WTC11 (cell line): ENCODE measurements at regions not wholly inside any gene's neighbourhood (a gene's known extent, or its start where the extent isn't known, plus 50 kb on each side); places are given as distances from the start of the nearest gene placed in this dataset.

Source experiments
- ATAC-seq: fragments of 200-7000 bp; cut with Tn5 transposase; 2 replicates; pipeline ENCODE4 v1.10.0; 2021; ENCODE audit warnings: mild to moderate bottlenecking, moderate library complexity
- CTCF ChIA-PET: fragments of 300-600 bp; sonication (Branson Sonifier 250); formaldehyde crosslinking; loops from one replicate; lab custom pipeline; 2021; ENCODE audit warnings: antibody characterized with exemption; lab: Charles Lee
- POLR2A ChIA-PET: fragments of 350-600 bp; sonication (Branson Sonifier 250); formaldehyde crosslinking; loops from one replicate; lab custom pipeline; 2021; ENCODE audit warnings: antibody characterized with exemption; lab: Charles Lee
- DNase-seq: peaks from one replicate; pipeline ENCODE4 v3.0.0; 2021; ENCODE audit warnings: low spot score
- H3K27ac Mint-ChIP-seq: 2 replicates; pipeline ENCODE4 v1.8.0; 2021; ENCODE audit warnings: mixed read lengths
- H3K27me3 Mint-ChIP-seq: 2 replicates; pipeline ENCODE4 v1.8.0; 2021; ENCODE audit warnings: low read depth, mild to moderate bottlenecking, moderate library complexity, mixed read lengths
- H3K36me3 Mint-ChIP-seq: 2 replicates; pipeline ENCODE4 v1.8.0; 2021; ENCODE audit warnings: mixed read lengths
- H3K4me1 Mint-ChIP-seq: 2 replicates; pipeline ENCODE4 v1.8.0; 2022; ENCODE audit warnings: mixed read lengths
- H3K4me3 Mint-ChIP-seq: 2 replicates; pipeline ENCODE4 v1.8.0; 2021; ENCODE audit warnings: mild to moderate bottlenecking, moderate library complexity, mixed read lengths
- H3K9me3 Mint-ChIP-seq: 2 replicates; pipeline ENCODE4 v1.8.0; 2021; ENCODE audit warnings: mixed read lengths
- ATF1 ChIP-seq: sonication (generic); formaldehyde crosslinking; IDR thresholded peaks from 2 replicates; pipeline ENCODE4 v1.8.1; 2023; ENCODE audit warnings: mild to moderate bottlenecking, moderate library complexity, missing genetic modification reagents
- FOXK1 ChIP-seq: sonication (generic); formaldehyde crosslinking; IDR thresholded peaks from 2 replicates; pipeline ENCODE4 v1.8.0; 2022; ENCODE audit warnings: mild to moderate bottlenecking, moderate library complexity, missing genetic modification reagents
- GABPB1 ChIP-seq: sonication (generic); formaldehyde crosslinking; IDR thresholded peaks from 2 replicates; pipeline ENCODE4 v1.8.1; 2023; ENCODE audit warnings: mild to moderate bottlenecking, missing genetic modification reagents
- GRHL2 ChIP-seq: fragments of 250-450 bp; sonication (Bioruptor Pico); IDR thresholded peaks from 2 replicates; pipeline ENCODE4 v1.8.0; 2022; ENCODE audit warnings: mild to moderate bottlenecking, moderate library complexity; ENCODE audit not compliant: insufficient replicate concordance, severe bottlenecking
- IRF2 ChIP-seq: sonication (generic); formaldehyde crosslinking; IDR thresholded peaks from 2 replicates; pipeline ENCODE4 v1.8.0; 2022; ENCODE audit warnings: low read depth, missing genetic modification reagents, borderline replicate concordance
- MYBL2 ChIP-seq: sonication (generic); formaldehyde crosslinking; IDR thresholded peaks from 2 replicates; pipeline ENCODE4 v1.8.1; 2023; ENCODE audit warnings: mild to moderate bottlenecking, moderate library complexity, missing genetic modification reagents
- NFE2L1 ChIP-seq: sonication (generic); formaldehyde crosslinking; IDR thresholded peaks from 2 replicates; pipeline ENCODE4 v1.8.1; 2023; ENCODE audit warnings: missing genetic modification reagents
- NR2C2 ChIP-seq: sonication (generic); formaldehyde crosslinking; IDR thresholded peaks from 2 replicates; pipeline ENCODE4 v1.8.0; 2022; ENCODE audit warnings: mild to moderate bottlenecking, missing genetic modification reagents
- NR3C1 ChIP-seq: sonication (generic); formaldehyde crosslinking; conservative IDR thresholded peaks from 2 replicates; pipeline ENCODE4 v1.8.1; 2023; ENCODE audit warnings: low read depth, mild to moderate bottlenecking, missing genetic modification reagents
- PRRX2 ChIP-seq: fragments of 250-450 bp; sonication (Bioruptor Pico); IDR thresholded peaks from 2 replicates; pipeline ENCODE4 v1.8.0; 2021; ENCODE audit warnings: mild to moderate bottlenecking
- SMAD3 ChIP-seq: sonication (generic); formaldehyde crosslinking; IDR thresholded peaks from 2 replicates; pipeline ENCODE4 v1.8.0; 2022; ENCODE audit warnings: missing genetic modification reagents, mild to moderate bottlenecking, borderline replicate concordance
- SOX15 ChIP-seq: fragments of 250-450 bp; sonication (Bioruptor Pico); IDR thresholded peaks from 2 replicates; pipeline ENCODE4 v1.9.0; 2021; ENCODE audit warnings: mild to moderate bottlenecking
- TEAD4 ChIP-seq: sonication (generic); formaldehyde crosslinking; IDR thresholded peaks from 2 replicates; pipeline ENCODE4 v1.8.0; 2022; ENCODE audit warnings: mild to moderate bottlenecking, missing genetic modification reagents
- ZNF219 ChIP-seq: sonication (generic); formaldehyde crosslinking; IDR thresholded peaks from 2 replicates; pipeline ENCODE4 v1.8.0; 2023; ENCODE audit warnings: missing genetic modification reagents, mild to moderate bottlenecking, borderline replicate concordance
- TF ChIP-seq, protein P1 (sequence below): fragments of 200-600 bp; IDR thresholded peaks from 2 replicates; pipeline ENCODE4 v1.8.0; 2022; ENCODE audit warnings: antibody characterized with exemption
- TF ChIP-seq, protein P2 (sequence below): sonication (generic); formaldehyde crosslinking; IDR thresholded peaks from 2 replicates; pipeline ENCODE4 v1.8.1; 2023; ENCODE audit warnings: mild to moderate bottlenecking, missing genetic modification reagents, borderline replicate concordance
- TF ChIP-seq, protein P3 (sequence below): sonication (generic); formaldehyde crosslinking; IDR thresholded peaks from 2 replicates; pipeline ENCODE4 v1.8.0; 2022; ENCODE audit warnings: mild to moderate bottlenecking, missing genetic modification reagents
- TF ChIP-seq, protein P4 (sequence below): sonication (generic); formaldehyde crosslinking; conservative IDR thresholded peaks from 2 replicates; pipeline ENCODE4 v1.8.1; 2022; ENCODE audit warnings: mild to moderate bottlenecking, missing genetic modification reagents
- TF ChIP-seq, protein P5 (sequence below): fragments of 250-450 bp; sonication (Bioruptor Pico); IDR thresholded peaks from 2 replicates; pipeline ENCODE4 v1.8.0; 2021; ENCODE audit warnings: mild to moderate bottlenecking
- TF ChIP-seq, protein P6 (sequence below): sonication (generic); formaldehyde crosslinking; IDR thresholded peaks from 2 replicates; pipeline ENCODE4 v1.8.1; 2023; ENCODE audit warnings: mild to moderate bottlenecking, missing genetic modification reagents
- TF ChIP-seq, protein P7 (sequence below): fragments of 250-450 bp; sonication (Bioruptor Pico); IDR thresholded peaks from 2 replicates; pipeline ENCODE4 v1.9.0; 2021; ENCODE audit warnings: mild to moderate bottlenecking

DNA sequence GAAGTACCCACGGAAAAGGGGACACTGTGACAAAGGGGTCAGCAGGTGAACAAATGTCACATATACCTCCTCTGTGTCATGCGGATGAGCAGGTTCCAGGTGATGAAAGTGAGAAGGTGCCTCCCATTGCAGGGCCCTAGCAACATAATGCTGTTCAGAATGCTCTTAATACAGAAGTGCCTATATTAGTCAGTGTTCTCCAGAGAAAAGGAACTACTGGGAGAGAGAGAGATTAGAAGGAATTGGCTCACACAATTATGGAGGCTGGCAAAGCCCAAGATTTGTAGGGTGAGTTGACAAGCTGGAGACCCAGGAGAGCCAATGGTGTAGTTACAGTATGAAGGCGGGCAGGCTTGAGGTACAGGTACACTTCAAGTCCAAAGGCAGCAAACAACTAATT, 98.1 kb upstream of the CDC42EP3 start:
- peaks cover 6% of the 10 kb centered on the region for H3K36me3 Mint-ChIP-seq
- no peak overlapping the region for H3K27ac Mint-ChIP-seq
- peaks cover 12% of the 10 kb centered on the region for H3K4me1 Mint-ChIP-seq
- DNase-seq: no peak
- ATAC-seq: no peak
- ChIA-PET CTCF (no interaction called here), POLR2A (interaction anchor here (0.6 kb wide), 1 partner anchor 36 kb away, joined by 3 read pairs; no protein-coding TSS in a partner anchor)
- H3K27me3 Mint-ChIP-seq: no peaks in the 10 kb centered on the region
- peaks cover 26% of the 10 kb centered on the region for H3K9me3 Mint-ChIP-seq
- H3K4me3 Mint-ChIP-seq: no peak overlapping the region
- TF ChIP-seq, protein P1, sequence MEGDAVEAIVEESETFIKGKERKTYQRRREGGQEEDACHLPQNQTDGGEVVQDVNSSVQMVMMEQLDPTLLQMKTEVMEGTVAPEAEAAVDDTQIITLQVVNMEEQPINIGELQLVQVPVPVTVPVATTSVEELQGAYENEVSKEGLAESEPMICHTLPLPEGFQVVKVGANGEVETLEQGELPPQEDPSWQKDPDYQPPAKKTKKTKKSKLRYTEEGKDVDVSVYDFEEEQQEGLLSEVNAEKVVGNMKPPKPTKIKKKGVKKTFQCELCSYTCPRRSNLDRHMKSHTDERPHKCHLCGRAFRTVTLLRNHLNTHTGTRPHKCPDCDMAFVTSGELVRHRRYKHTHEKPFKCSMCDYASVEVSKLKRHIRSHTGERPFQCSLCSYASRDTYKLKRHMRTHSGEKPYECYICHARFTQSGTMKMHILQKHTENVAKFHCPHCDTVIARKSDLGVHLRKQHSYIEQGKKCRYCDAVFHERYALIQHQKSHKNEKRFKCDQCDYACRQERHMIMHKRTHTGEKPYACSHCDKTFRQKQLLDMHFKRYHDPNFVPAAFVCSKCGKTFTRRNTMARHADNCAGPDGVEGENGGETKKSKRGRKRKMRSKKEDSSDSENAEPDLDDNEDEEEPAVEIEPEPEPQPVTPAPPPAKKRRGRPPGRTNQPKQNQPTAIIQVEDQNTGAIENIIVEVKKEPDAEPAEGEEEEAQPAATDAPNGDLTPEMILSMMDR: no peak
- no peak for TF ChIP-seq NR3C1

DNA sequence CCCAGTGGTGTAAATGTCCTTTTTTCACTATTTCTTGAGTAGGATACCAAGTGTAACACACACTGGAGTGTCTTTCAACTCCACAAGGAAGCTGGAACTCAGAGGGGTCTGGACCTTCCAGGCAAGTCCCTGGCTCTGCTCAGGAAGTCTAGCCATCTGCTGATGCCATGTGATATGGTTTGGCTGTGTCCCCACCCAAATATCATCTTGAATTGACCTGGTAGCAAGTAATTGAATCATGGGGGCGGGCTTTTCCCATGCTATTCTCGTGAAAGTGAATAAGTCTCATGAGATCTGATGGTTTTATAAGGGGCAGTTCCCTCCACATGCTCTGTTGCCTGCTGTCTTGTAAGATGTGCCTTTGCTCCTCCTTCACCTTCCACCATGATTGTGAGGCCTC, 99.4 kb upstream of the CDC42EP3 start:
- no peak overlapping the region for H3K4me3 Mint-ChIP-seq
- H3K4me1 Mint-ChIP-seq: peaks cover 14% of the 10 kb centered on the region
- ChIA-PET POLR2A (no interaction called here), CTCF (no interaction called here)
- H3K36me3 Mint-ChIP-seq: peaks cover 16% of the 10 kb centered on the region
- H3K27ac Mint-ChIP-seq: no peak overlapping the region
- peaks cover 38% of the 10 kb centered on the region for H3K9me3 Mint-ChIP-seq
- TF ChIP-seq TEAD4: no peak
- TF ChIP-seq NFE2L1 (CRISPR knock-in tag): no peak
- TF ChIP-seq IRF2 (CRISPR knock-in tag): no peak
- TF ChIP-seq, protein P2, sequence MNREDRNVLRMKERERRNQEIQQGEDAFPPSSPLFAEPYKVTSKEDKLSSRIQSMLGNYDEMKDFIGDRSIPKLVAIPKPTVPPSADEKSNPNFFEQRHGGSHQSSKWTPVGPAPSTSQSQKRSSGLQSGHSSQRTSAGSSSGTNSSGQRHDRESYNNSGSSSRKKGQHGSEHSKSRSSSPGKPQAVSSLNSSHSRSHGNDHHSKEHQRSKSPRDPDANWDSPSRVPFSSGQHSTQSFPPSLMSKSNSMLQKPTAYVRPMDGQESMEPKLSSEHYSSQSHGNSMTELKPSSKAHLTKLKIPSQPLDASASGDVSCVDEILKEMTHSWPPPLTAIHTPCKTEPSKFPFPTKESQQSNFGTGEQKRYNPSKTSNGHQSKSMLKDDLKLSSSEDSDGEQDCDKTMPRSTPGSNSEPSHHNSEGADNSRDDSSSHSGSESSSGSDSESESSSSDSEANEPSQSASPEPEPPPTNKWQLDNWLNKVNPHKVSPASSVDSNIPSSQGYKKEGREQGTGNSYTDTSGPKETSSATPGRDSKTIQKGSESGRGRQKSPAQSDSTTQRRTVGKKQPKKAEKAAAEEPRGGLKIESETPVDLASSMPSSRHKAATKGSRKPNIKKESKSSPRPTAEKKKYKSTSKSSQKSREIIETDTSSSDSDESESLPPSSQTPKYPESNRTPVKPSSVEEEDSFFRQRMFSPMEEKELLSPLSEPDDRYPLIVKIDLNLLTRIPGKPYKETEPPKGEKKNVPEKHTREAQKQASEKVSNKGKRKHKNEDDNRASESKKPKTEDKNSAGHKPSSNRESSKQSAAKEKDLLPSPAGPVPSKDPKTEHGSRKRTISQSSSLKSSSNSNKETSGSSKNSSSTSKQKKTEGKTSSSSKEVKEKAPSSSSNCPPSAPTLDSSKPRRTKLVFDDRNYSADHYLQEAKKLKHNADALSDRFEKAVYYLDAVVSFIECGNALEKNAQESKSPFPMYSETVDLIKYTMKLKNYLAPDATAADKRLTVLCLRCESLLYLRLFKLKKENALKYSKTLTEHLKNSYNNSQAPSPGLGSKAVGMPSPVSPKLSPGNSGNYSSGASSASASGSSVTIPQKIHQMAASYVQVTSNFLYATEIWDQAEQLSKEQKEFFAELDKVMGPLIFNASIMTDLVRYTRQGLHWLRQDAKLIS (CRISPR knock-in tag): no peak
- TF ChIP-seq SMAD3 (CRISPR knock-in tag): no peak
- no peak for TF ChIP-seq GABPB1
- no peak for TF ChIP-seq MYBL2 (CRISPR knock-in tag)
- TF ChIP-seq, protein P3, sequence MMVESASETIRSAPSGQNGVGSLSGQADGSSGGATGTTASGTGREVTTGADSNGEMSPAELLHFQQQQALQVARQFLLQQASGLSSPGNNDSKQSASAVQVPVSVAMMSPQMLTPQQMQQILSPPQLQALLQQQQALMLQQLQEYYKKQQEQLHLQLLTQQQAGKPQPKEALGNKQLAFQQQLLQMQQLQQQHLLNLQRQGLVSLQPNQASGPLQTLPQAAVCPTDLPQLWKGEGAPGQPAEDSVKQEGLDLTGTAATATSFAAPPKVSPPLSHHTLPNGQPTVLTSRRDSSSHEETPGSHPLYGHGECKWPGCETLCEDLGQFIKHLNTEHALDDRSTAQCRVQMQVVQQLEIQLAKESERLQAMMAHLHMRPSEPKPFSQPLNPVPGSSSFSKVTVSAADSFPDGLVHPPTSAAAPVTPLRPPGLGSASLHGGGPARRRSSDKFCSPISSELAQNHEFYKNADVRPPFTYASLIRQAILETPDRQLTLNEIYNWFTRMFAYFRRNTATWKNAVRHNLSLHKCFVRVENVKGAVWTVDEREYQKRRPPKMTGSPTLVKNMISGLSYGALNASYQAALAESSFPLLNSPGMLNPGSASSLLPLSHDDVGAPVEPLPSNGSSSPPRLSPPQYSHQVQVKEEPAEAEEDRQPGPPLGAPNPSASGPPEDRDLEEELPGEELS: no peak
- TF ChIP-seq, protein P4, sequence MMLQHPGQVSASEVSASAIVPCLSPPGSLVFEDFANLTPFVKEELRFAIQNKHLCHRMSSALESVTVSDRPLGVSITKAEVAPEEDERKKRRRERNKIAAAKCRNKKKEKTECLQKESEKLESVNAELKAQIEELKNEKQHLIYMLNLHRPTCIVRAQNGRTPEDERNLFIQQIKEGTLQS (CRISPR knock-in tag): no peak
- no peak for TF ChIP-seq ZNF219
- TF ChIP-seq ATF1 (CRISPR knock-in tag): no peak
- TF ChIP-seq, protein P5, sequence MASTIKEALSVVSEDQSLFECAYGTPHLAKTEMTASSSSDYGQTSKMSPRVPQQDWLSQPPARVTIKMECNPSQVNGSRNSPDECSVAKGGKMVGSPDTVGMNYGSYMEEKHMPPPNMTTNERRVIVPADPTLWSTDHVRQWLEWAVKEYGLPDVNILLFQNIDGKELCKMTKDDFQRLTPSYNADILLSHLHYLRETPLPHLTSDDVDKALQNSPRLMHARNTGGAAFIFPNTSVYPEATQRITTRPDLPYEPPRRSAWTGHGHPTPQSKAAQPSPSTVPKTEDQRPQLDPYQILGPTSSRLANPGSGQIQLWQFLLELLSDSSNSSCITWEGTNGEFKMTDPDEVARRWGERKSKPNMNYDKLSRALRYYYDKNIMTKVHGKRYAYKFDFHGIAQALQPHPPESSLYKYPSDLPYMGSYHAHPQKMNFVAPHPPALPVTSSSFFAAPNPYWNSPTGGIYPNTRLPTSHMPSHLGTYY (CRISPR knock-in tag): no peak
- no peak for TF ChIP-seq SOX15
- no peak for TF ChIP-seq FOXK1 (CRISPR knock-in tag)
- TF ChIP-seq GRHL2: no peak
- TF ChIP-seq, protein P6, sequence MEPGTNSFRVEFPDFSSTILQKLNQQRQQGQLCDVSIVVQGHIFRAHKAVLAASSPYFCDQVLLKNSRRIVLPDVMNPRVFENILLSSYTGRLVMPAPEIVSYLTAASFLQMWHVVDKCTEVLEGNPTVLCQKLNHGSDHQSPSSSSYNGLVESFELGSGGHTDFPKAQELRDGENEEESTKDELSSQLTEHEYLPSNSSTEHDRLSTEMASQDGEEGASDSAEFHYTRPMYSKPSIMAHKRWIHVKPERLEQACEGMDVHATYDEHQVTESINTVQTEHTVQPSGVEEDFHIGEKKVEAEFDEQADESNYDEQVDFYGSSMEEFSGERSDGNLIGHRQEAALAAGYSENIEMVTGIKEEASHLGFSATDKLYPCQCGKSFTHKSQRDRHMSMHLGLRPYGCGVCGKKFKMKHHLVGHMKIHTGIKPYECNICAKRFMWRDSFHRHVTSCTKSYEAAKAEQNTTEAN (CRISPR knock-in tag): no peak
- TF ChIP-seq NR2C2 (CRISPR knock-in tag): no peak
- no peak for TF ChIP-seq PRRX2
- TF ChIP-seq, protein P7, sequence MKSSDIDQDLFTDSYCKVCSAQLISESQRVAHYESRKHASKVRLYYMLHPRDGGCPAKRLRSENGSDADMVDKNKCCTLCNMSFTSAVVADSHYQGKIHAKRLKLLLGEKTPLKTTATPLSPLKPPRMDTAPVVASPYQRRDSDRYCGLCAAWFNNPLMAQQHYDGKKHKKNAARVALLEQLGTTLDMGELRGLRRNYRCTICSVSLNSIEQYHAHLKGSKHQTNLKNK (CRISPR knock-in tag): no peak
- DNase-seq: no peak
- no peak for ATAC-seq
- no peaks in the 10 kb centered on the region for H3K27me3 Mint-ChIP-seq
